Activated CD8-positive, alpha-beta memory T cell treated with anti-CD3 and anti-CD28 coated beads, Interleukin-2, amount 50 U/mL, for 1 hour (primary cell): ENCODE measurements at regions not wholly inside any gene's neighbourhood (a gene's known extent, or its start where the extent isn't known, plus 50 kb on each side); places are given as distances from the start of the nearest gene placed in this dataset.
"Not testable (repeated sequence)": the region's sequence is repeated elsewhere in the genome, so short reads cannot be mapped to it uniquely, and the experiment has no call there.

Source experiments
- DNase-seq: peaks from one replicate; pipeline ENCODE4 v3.0.0-alpha.2; 2020; ENCODE audit errors: extremely low read depth

GRCh38 chr15:31598620-31599019 lies 272.0 kb downstream of the KLF13 start:
- DNase-seq, result no peak

GRCh38 chr15:31605467-31605931 lies 278.9 kb downstream of the KLF13 start:
- DNase-seq, result no peak

- no peak for DNase-seq
Measured at GRCh38 chr15:31606194-31606669, 279.6 kb downstream of the KLF13 start.

DNA sequence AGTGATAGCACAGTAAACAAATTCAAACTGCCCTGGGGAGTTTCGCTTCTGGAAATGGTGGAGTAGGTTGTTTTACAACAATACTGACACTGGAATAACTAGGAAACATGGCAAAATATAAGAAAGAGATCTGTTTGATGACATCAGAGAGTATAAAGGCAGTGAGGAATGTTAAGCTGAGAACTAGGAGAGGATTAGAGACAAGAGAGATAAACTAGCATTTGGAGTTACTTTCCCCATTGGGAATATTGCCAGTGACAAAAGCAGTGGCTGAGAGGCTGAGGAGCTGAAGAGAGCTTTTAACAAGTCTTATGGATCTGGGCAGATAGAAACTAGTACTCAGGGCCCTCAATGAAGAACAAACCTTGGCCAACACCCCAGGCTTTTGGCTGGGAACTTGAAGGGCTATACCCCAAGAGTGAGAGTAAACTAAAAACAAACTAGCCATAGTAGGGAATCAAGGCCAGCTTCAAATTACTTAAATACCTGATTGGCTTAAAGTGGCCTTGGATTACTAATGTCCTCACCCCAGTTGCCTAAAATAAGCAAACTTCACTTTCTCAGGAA lies 280.4 kb downstream of the KLF13 start:
- DNase-seq, result no peak

- DNase-seq, result no peak
Measured at GRCh38 chr15:31607656-31608055, 281.0 kb downstream of the KLF13 start.

- no peak for DNase-seq
Measured at GRCh38 chr15:31609258-31609681, 282.6 kb downstream of the KLF13 start.

DNA sequence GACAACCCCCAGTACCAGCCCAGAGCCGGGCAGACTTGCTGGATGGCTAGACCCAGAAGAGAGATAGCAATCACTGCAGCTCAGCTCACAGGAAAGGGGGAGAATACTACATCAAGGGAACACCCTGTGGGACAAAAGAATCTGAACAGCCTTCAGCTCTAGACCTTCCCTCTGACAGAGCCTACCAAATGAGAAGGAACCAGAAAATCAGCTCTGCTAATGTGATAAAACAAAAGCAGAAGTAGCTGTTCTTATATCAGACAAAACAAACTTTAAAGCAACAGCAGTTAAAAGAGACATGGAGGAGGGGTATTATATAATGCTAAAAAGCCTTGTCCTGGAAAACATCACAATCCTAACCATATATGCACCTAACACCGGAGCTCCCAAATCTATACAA lies 283.3 kb downstream of the KLF13 start:
- DNase-seq, result no peak

- DNase-seq, result no peak
Measured at GRCh38 chr15:31615643-31616415, 289.2 kb downstream of the KLF13 start.

GRCh38 chr15:31623297-31623696 lies 296.7 kb downstream of the KLF13 start:
- DNase-seq, result not testable (repeated sequence)

- not testable (repeated sequence) for DNase-seq
Measured at GRCh38 chr15:31624115-31624514, 297.5 kb downstream of the KLF13 start.

GRCh38 chr15:31635715-31636114 lies 309.1 kb downstream of the KLF13 start:
- DNase-seq, result not testable (repeated sequence)

GRCh38 chr15:31636911-31637310 lies 310.3 kb downstream of the KLF13 start:
- DNase-seq, result not testable (repeated sequence)

DNA sequence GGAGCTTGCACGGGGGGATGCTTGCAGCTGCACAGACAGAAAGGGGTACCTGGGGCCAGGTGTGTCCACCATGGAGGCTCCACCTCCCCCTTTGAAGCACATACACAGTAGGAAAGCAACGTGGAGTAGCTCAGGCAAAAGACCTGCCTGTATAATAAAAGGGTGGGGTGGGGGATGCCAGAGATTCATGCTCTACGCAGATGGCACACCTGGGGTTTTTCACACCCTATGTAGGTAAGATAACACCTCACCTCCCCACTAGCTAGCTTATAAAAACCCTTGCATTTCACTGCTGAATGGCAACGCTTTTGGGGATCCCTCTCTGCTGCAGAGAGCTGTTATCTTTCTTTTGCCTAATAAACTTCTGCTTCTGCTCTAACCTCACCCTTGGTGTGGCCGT lies 317.3 kb downstream of the KLF13 start:
- not testable (repeated sequence) for DNase-seq

GRCh38 chr15:31644761-31645160 lies 318.1 kb downstream of the KLF13 start:
- not testable (repeated sequence) for DNase-seq

DNA sequence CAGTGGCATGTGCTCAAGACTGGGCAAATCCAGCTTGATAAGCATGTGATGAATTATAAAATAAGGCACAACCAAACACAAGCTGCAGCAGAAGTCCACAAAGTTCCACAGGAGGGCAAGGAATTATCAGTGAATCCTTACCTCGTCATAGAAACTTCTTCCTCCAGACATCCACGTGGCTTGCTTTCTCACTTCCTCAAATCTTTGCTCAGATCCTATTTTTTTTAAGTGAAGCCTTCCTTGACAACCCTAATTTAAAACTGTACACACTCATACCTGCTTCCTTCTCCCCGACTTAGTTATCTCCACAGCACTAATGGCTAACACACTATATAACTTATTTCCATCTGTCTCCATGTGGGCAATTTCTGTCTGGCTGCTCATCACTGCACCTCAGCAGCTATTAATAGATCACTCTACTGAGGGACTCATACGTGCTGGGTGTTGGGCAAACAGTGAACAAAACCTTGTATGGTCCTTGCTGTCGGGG lies 320.7 kb downstream of the KLF13 start:
- not testable (repeated sequence) for DNase-seq

DNA sequence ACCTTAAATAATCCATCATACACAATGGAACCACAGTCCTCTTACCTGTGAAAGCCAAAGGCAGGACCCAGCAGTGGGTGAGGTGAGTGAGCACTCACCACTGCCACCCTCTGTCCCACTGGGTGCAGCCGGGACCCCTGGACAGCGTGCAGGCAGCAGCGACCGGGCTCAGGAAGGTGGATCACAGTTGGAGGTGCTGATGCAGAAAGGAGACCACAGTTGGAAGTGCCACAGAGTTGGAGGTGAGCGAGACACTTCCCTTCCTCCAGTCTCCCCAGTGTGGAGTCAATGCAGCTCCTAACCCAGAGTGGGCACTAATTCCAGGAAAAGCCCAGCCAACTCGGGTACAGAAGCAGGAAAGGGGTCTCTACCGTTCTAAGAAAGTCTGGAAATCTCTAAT lies 323.0 kb downstream of the KLF13 start:
- DNase-seq, result not testable (repeated sequence)

DNA sequence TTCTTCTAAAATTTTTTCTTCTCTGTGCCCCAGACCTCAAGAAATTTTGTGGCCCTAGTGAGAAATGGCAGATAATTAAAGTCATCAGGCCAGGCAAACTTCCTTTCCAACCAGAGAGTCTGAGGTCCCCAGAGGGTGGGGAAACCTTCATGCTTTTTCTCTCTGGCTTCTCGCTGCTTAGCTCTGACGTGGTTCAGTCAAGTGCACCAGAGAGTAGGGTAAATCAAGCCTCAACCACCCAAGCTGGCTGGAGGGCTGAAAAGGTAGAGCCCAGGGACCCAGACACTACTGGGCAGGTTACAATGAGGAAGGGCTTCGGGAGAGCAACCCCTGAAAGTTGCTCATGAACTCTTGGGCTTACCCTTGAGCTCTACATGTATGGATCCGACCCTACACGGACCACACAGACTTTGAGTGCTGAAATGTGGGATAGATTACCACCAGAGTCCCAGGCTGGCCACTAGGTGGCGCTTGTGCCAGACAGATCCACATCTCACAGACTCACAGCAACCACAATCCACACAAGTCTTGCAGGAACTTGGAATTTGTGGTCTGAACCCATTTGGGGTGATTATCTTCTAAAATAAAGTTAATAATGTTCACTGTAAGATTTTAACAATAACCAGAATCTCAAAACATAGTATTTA lies 323.5 kb downstream of the KLF13 start:
- peak; percentile 11 for DNase-seq

- DNase-seq, result not testable (repeated sequence)
Measured at GRCh38 chr15:31656915-31657314, 330.3 kb downstream of the KLF13 start.

GRCh38 chr15:31660816-31661215 lies 334.2 kb downstream of the KLF13 start:
- no peak for DNase-seq

DNA sequence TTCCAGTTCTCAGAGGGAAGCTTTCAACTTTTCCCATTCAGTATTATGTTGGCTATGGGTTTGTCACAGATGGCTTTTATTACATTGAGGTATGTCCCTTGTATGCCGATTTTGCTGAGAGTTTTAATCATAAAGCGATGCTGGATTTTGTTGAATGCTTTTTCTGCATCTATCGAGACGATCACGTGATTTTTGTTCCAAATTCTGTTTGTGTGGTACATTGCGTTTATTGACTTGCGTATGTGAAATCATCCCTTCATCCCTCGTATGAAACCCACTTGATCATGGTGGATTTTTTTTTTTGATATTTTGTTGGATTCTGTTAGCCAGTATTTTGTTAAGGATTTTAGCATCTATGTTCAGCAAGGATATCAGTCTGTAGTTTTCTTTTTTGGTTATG lies 339.1 kb downstream of the KLF13 start:
- DNase-seq, result not testable (repeated sequence)

GRCh38 chr15:31669158-31669908 lies 342.7 kb downstream of the KLF13 start:
- not testable (repeated sequence) for DNase-seq

GRCh38 chr15:31673263-31673662 lies 346.6 kb downstream of the KLF13 start:
- not testable (repeated sequence) for DNase-seq
